CD14-positive monocyte (primary cell): ENCODE measurements at regions not wholly inside any gene's neighbourhood (a gene's known extent, or its start where the extent isn't known, plus 50 kb on each side); places are given as distances from the start of the nearest gene placed in this dataset.

Experiments used
- DNase-seq, 3 donors: peaks; one replicate each; pipeline ENCODE4 v3.0.0-alpha.2; 2011 to 2022
- H2AFZ ChIP-seq: 2 replicates; pipeline ENCODE4 v1.6.0; 2012; ENCODE audit warnings: mild to moderate bottlenecking, low read depth, low read length, inconsistent platforms; ENCODE audit not compliant: insufficient read depth, poor library complexity, severe bottlenecking
- H3K27ac ChIP-seq, 2 donors: 1 replicate in 1 of 2; 2 replicates in 1 of 2; pipeline ENCODE4 v1.5.1; 2012 to 2013; ENCODE audit warnings: low read length in 2 of 2, control low read depth in 1 of 2, inconsistent platforms in 1 of 2, low read depth in 1 of 2, mild to moderate bottlenecking in 1 of 2
- H3K27me3 ChIP-seq, 2 donors: one replicate each; pipeline versions ENCODE4 v1.6.0 to v1.6.1; 2011 to 2013; ENCODE audit warnings: low read length in 2 of 2; ENCODE audit not compliant: control insufficient read depth in 2 of 2, insufficient read depth in 2 of 2
- H3K36me3 ChIP-seq, 2 donors: replicated peaks in 1 of 2; 1 replicate in 1 of 2; 2 replicates in 1 of 2; pipeline versions ENCODE4 v1.5.1 to v1.6.1; 2012 to 2013; ENCODE audit warnings: low read length in 2 of 2, control low read depth in 1 of 2, inconsistent platforms in 1 of 2, mild to moderate bottlenecking in 1 of 2; ENCODE audit not compliant: insufficient read depth in 2 of 2, control insufficient read depth in 1 of 2
- H3K4me1 ChIP-seq, 2 donors: 1 replicate in 1 of 2; 2 replicates in 1 of 2; pipeline versions ENCODE4 v1.5.1 to v1.6.1; 2012 to 2013; ENCODE audit warnings: low read length in 2 of 2, control low read depth in 1 of 2, inconsistent platforms in 1 of 2, mild to moderate bottlenecking in 1 of 2, moderate library complexity in 1 of 2; ENCODE audit not compliant: insufficient read depth in 2 of 2, control insufficient read depth in 1 of 2
- H3K4me2 ChIP-seq: replicated peaks from 2 replicates; pipeline ENCODE3; 2012; ENCODE audit warnings: low read length, moderate library complexity, mild to moderate bottlenecking; ENCODE audit not compliant: poor library complexity, severe bottlenecking; ENCODE audit errors: extremely low read depth
- H3K4me3 ChIP-seq, 3 experiments: fragments of 200-600 bp in 1 of 3; sonication (generic) in 1 of 3; replicated peaks in 1 of 3; 1 replicate in 2 of 3; 2 replicates in 1 of 3; pipeline ENCODE4 v1.5.1; 2011 to 2013; ENCODE audit warnings: low read length in 3 of 3, mild to moderate bottlenecking in 3 of 3, control low read depth in 2 of 3, low read depth in 2 of 3, inconsistent platforms in 1 of 3, moderate library complexity in 1 of 3
- H3K79me2 ChIP-seq: 2 replicates; pipeline ENCODE4 v1.6.0; 2012; ENCODE audit warnings: mild to moderate bottlenecking, control low read depth, inconsistent platforms, low read length, moderate library complexity; ENCODE audit not compliant: insufficient read depth
- H3K9ac ChIP-seq: 2 replicates; pipeline ENCODE4 v1.6.0; 2017; ENCODE audit warnings: low read length, mild to moderate bottlenecking; ENCODE audit not compliant: insufficient read depth, poor library complexity, severe bottlenecking
- H3K9me3 ChIP-seq, 2 donors: replicated peaks in 1 of 2; 1 replicate in 1 of 2; 2 replicates in 1 of 2; pipeline versions ENCODE4 v1.5.1 to v1.6.1; 2012 to 2013; ENCODE audit warnings: low read length in 2 of 2, control low read depth in 1 of 2; ENCODE audit not compliant: control insufficient read depth in 1 of 2, insufficient read depth in 1 of 2
- H4K20me1 ChIP-seq: 2 replicates; pipeline ENCODE4 v1.6.0; 2012; ENCODE audit warnings: mild to moderate bottlenecking, low read length, control low read depth, moderate library complexity; ENCODE audit not compliant: insufficient read depth
- H3K27ac Mint-ChIP-seq, 7 donors: one replicate each; pipeline ENCODE4 v1.8.0; 2020; ENCODE audit warnings: mild to moderate bottlenecking in 7 of 7, mixed read lengths in 7 of 7, moderate library complexity in 6 of 7, inconsistent platforms in 2 of 7
- H3K27me3 Mint-ChIP-seq, 3 donors: one replicate each; pipeline ENCODE4 v1.8.0; 2021 to 2022; ENCODE audit warnings: low read depth in 3 of 3, mild to moderate bottlenecking in 3 of 3, mixed read lengths in 3 of 3, moderate library complexity in 3 of 3, inconsistent platforms in 1 of 3
- H3K36me3 Mint-ChIP-seq, 2 donors: one replicate each; pipeline ENCODE4 v1.8.0; 2020; ENCODE audit warnings: mixed read lengths in 2 of 2, inconsistent platforms in 1 of 2, mild to moderate bottlenecking in 1 of 2
- H3K4me1 Mint-ChIP-seq: one replicate; pipeline ENCODE4 v1.8.0; 2020; ENCODE audit warnings: mild to moderate bottlenecking, mixed read lengths
- H3K4me3 Mint-ChIP-seq, 2 donors: one replicate each; pipeline ENCODE4 v1.8.0; 2020; ENCODE audit warnings: mild to moderate bottlenecking in 2 of 2, mixed read lengths in 2 of 2, moderate library complexity in 1 of 2
- H3K9me3 Mint-ChIP-seq, 7 donors: one replicate each; pipeline ENCODE4 v1.8.0; 2020 to 2022; ENCODE audit warnings: mixed read lengths in 7 of 7, mild to moderate bottlenecking in 6 of 7, moderate library complexity in 6 of 7, inconsistent platforms in 2 of 7
- CTCF ChIP-seq: fragments of 200-600 bp; IDR thresholded peaks from one replicate; pipeline ENCODE4 v1.8.0; 2022; ENCODE audit warnings: antibody characterized with exemption, mild to moderate bottlenecking
- WGBS: methylation state at CpG from one replicate; pipeline ENCODE4 v1.1.5; 2013; ENCODE audit warnings: missing lambda C conversion rate; ENCODE audit not compliant: insufficient coverage; 5-methylcytosine and 5-hydroxymethylcytosine counted together
- intact Hi-C, 2 donors: fragments of 100-400 bp; cut with micrococcal nuclease; formaldehyde crosslinking; loops; one replicate each; pipeline versions ENCODE4 v1.15.0 to v1.15.1; 2023

GRCh38 chr18:40356168-40356567 lies 1598.9 kb upstream of the PIK3C3 start:
- no peak for TF ChIP-seq CTCF

GRCh38 chr18:40355726-40356125 lies 1599.3 kb upstream of the PIK3C3 start:
- Mint-ChIP-seq H3K27ac (no peak overlapping the region), H3K9me3 (peaks cover 0 to 3% (median 0%) of the 10 kb centered on the region in 7 donors), H3K4me3 (no peak overlapping the region), H3K36me3 (no peaks in the 10 kb centered on the region), H3K27me3 (no peaks in the 10 kb centered on the region), H3K4me1 (no peaks in the 10 kb centered on the region)
- Histone ChIP-seq H4K20me1 (no peaks in the 10 kb centered on the region), H3K27ac (no peak overlapping the region), H3K36me3 (no peaks in the 10 kb centered on the region), H3K27me3 (no peaks in the 10 kb centered on the region), H3K79me2 (no peaks in the 10 kb centered on the region), H3K4me2 (no peak overlapping the region), H3K4me1 (no peaks in the 10 kb centered on the region), H2AFZ (no peak overlapping the region), H3K4me3 (no peak overlapping the region), H3K9ac (no peak overlapping the region), H3K9me3 (no peaks in the 10 kb centered on the region)
- TF ChIP-seq CTCF = no peak
- DNase-seq = no peak
- intact Hi-C loops = no loop called here
- WGBS = no CpG with 5 or more reads among the region's 1 CpG

More at GRCh38 chr18:40356168-40356567, 1598.9 kb upstream of the PIK3C3 start:
- no peak overlapping the region for H3K4me3 Mint-ChIP-seq
- no peaks in the 10 kb centered on the region for H4K20me1 ChIP-seq
- peaks cover 0 to 3% (median 0%) of the 10 kb centered on the region in 7 donors for H3K9me3 Mint-ChIP-seq
- H3K4me3 ChIP-seq = no peak overlapping the region
- no peaks in the 10 kb centered on the region for H3K27me3 Mint-ChIP-seq
- no peaks in the 10 kb centered on the region for H3K36me3 Mint-ChIP-seq
- no peak overlapping the region for H3K4me2 ChIP-seq
- H3K27ac Mint-ChIP-seq = no peak overlapping the region
- 80% methylated on average over 1 of the region's 6 CpGs for WGBS
- intact Hi-C loops = no loop called here
- no peaks in the 10 kb centered on the region for H3K9me3 ChIP-seq
- no peak overlapping the region for H2AFZ ChIP-seq
- no peaks in the 10 kb centered on the region for H3K79me2 ChIP-seq
- H3K27me3 ChIP-seq = no peaks in the 10 kb centered on the region
- no peak overlapping the region for H3K27ac ChIP-seq
- no peak for DNase-seq
- no peak overlapping the region for H3K9ac ChIP-seq
- no peaks in the 10 kb centered on the region for H3K4me1 ChIP-seq
- H3K4me1 Mint-ChIP-seq = no peaks in the 10 kb centered on the region
- no peaks in the 10 kb centered on the region for H3K36me3 ChIP-seq
